GM12872 (cell line): ENCODE measurements at regions not wholly inside any gene's neighbourhood (a gene's known extent, or its start where the extent isn't known, plus 50 kb on each side); places are given as distances from the start of the nearest gene placed in this dataset.

ENCODE experiments used
- CTCF ChIP-seq: IDR thresholded peaks from 3 replicates; pipeline ENCODE4 v1.5.1; 2011; ENCODE audit warnings: low read depth, mild to moderate bottlenecking, low read length, moderate library complexity; ENCODE audit not compliant: insufficient read depth

- no peak for TF ChIP-seq CTCF
Measured at GRCh38 chr1:88149686-88150085, 534.4 kb upstream of the PKN2 start.

GRCh38 chr1:88150330-88150729 lies 533.7 kb upstream of the PKN2 start:
- no peak for TF ChIP-seq CTCF

- no peak for TF ChIP-seq CTCF
Measured at GRCh38 chr1:88163187-88163586, 520.9 kb upstream of the PKN2 start.

- no peak for TF ChIP-seq CTCF
Measured at GRCh38 chr1:88168126-88168525, 515.9 kb upstream of the PKN2 start.

GRCh38 chr1:88169139-88169538 lies 514.9 kb upstream of the PKN2 start:
- TF ChIP-seq CTCF = no peak

- no peak for TF ChIP-seq CTCF
Measured at GRCh38 chr1:88169939-88170338, 514.1 kb upstream of the PKN2 start.

- no peak for TF ChIP-seq CTCF
Measured at GRCh38 chr1:88175120-88175630, 508.9 kb upstream of the PKN2 start.
